H9 (cell line): ENCODE measurements at regions not wholly inside any gene's neighbourhood (a gene's known extent, or its start where the extent isn't known, plus 50 kb on each side); places are given as distances from the start of the nearest gene placed in this dataset.

Source experiments
- DNase-seq: peaks from one replicate; pipeline ENCODE4 v3.0.0-alpha.2; 2017
- H2AFZ ChIP-seq: one replicate; pipeline ENCODE4 v1.6.1; 2013; ENCODE audit warnings: mild to moderate bottlenecking, low read length, control low read depth, moderate library complexity
- H2AK5ac ChIP-seq: 2 replicates; pipeline ENCODE4 v1.6.1; 2013; ENCODE audit warnings: low read length, control low read depth, mixed read lengths; ENCODE audit not compliant: insufficient read length
- H2BK120ac ChIP-seq: one replicate; pipeline ENCODE4 v1.6.1; 2013; ENCODE audit warnings: low read depth, mild to moderate bottlenecking, low read length, control low read depth, inconsistent platforms; ENCODE audit not compliant: poor library complexity, severe bottlenecking
- H2BK12ac ChIP-seq: 2 replicates; pipeline ENCODE4 v1.6.1; 2013; ENCODE audit warnings: low read length, control low read depth, mixed read lengths, low read depth; ENCODE audit not compliant: insufficient read length
- H2BK15ac ChIP-seq: 2 replicates; pipeline ENCODE4 v1.6.1; 2013; ENCODE audit warnings: low read depth, low read length, control low read depth
- H2BK20ac ChIP-seq: one replicate; pipeline ENCODE4 v1.6.1; 2013; ENCODE audit warnings: low read depth, mild to moderate bottlenecking, low read length, control low read depth, inconsistent platforms; ENCODE audit not compliant: poor library complexity, severe bottlenecking
- H2BK5ac ChIP-seq: 2 replicates; pipeline ENCODE4 v1.6.1; 2013; ENCODE audit warnings: low read length, control low read depth, mixed read lengths; ENCODE audit not compliant: insufficient read length
- H3K14ac ChIP-seq: 2 replicates; pipeline ENCODE4 v1.6.1; 2013; ENCODE audit warnings: low read length, control low read depth; ENCODE audit not compliant: insufficient read depth
- H3K18ac ChIP-seq: 2 replicates; pipeline ENCODE4 v1.6.1; 2013; ENCODE audit warnings: low read depth, mild to moderate bottlenecking, mixed read lengths, low read length, control low read depth; ENCODE audit not compliant: insufficient read length
- H3K23ac ChIP-seq: 2 replicates; pipeline ENCODE4 v1.6.1; 2013; ENCODE audit warnings: low read length, control low read depth, mixed read lengths, low read depth; ENCODE audit not compliant: insufficient read length
- H3K23me2 ChIP-seq: 2 replicates; pipeline ENCODE4 v1.6.1; 2013; ENCODE audit warnings: low read depth, mild to moderate bottlenecking, mixed read lengths, low read length, control low read depth; ENCODE audit not compliant: insufficient read length, poor library complexity, severe bottlenecking
- H3K27ac ChIP-seq: 2 replicates; pipeline ENCODE4 v1.5.1; 2013; ENCODE audit warnings: low read length, control low read depth, mixed read lengths, low read depth; ENCODE audit not compliant: insufficient read length
- H3K27me3 ChIP-seq: 2 replicates; pipeline ENCODE4 v1.6.1; 2013; ENCODE audit warnings: low read length, control low read depth, inconsistent platforms; ENCODE audit not compliant: insufficient read depth
- H3K4ac ChIP-seq: 2 replicates; pipeline ENCODE4 v1.6.1; 2013; ENCODE audit warnings: low read depth, mild to moderate bottlenecking, control low read depth, inconsistent platforms, low read length, moderate library complexity
- H3K4me1 ChIP-seq: 2 replicates; pipeline ENCODE4 v1.6.1; 2013; ENCODE audit warnings: low read length, control low read depth, inconsistent platforms; ENCODE audit not compliant: insufficient read depth
- H3K4me2 ChIP-seq: 2 replicates; pipeline ENCODE4 v1.6.1; 2013; ENCODE audit warnings: low read length, control low read depth, mixed read lengths; ENCODE audit not compliant: insufficient read length, insufficient read depth
- H3K56ac ChIP-seq: 2 replicates; pipeline ENCODE4 v1.6.1; 2013; ENCODE audit warnings: low read depth, mild to moderate bottlenecking, mixed read lengths, low read length, control low read depth; ENCODE audit not compliant: insufficient read length
- H3K79me1 ChIP-seq: 2 replicates; pipeline ENCODE4 v1.6.1; 2013; ENCODE audit warnings: low read depth, mild to moderate bottlenecking, moderate library complexity, low read length, control low read depth, inconsistent platforms; ENCODE audit not compliant: insufficient read depth, poor library complexity, severe bottlenecking
- H3K79me2 ChIP-seq: 2 replicates; pipeline ENCODE4 v1.6.1; 2013; ENCODE audit warnings: low read length, control low read depth, inconsistent platforms; ENCODE audit not compliant: insufficient read depth
- H3K9ac ChIP-seq: 2 replicates; pipeline ENCODE4 v1.6.1; 2013; ENCODE audit warnings: low read length, control low read depth, mixed read lengths; ENCODE audit not compliant: insufficient read length; ENCODE audit errors: extremely low read depth
- H3K9me3 ChIP-seq: one replicate; pipeline ENCODE4 v1.6.1; 2013; ENCODE audit warnings: low read depth, low read length, inconsistent platforms; ENCODE audit not compliant: control insufficient read depth
- H3T11ph ChIP-seq: one replicate; pipeline ENCODE4 v1.6.1; 2013; ENCODE audit warnings: mild to moderate bottlenecking, low read length, control low read depth, inconsistent platforms
- H4K20me1 ChIP-seq: one replicate; pipeline ENCODE4 v1.6.1; 2013; ENCODE audit not compliant: control insufficient read depth, insufficient read length, insufficient read depth
- H4K5ac ChIP-seq: 2 replicates; pipeline ENCODE4 v1.6.1; 2013; ENCODE audit warnings: low read depth, mild to moderate bottlenecking, mixed read lengths, low read length, control low read depth; ENCODE audit not compliant: insufficient read length
- H4K8ac ChIP-seq: replicated peaks from 2 replicates; pipeline ENCODE4 v1.6.1; 2013; ENCODE audit warnings: low read length, control low read depth, mixed read lengths, low read depth; ENCODE audit not compliant: insufficient read length
- H4K91ac ChIP-seq: 2 replicates; pipeline ENCODE4 v1.6.1; 2013; ENCODE audit warnings: low read depth, mild to moderate bottlenecking, moderate library complexity, mixed read lengths, low read length, control low read depth; ENCODE audit not compliant: insufficient read length
- H3K27ac Mint-ChIP-seq, 3 experiments: 2 replicates in 2 of 3; 3 replicates in 1 of 3; pipeline ENCODE4 v1.8.0; 2020 to 2021; ENCODE audit warnings: mixed read lengths in 3 of 3, mild to moderate bottlenecking in 1 of 3, moderate library complexity in 1 of 3
- H3K27me3 Mint-ChIP-seq: 2 replicates; pipeline ENCODE4 v1.8.0; 2021; ENCODE audit warnings: low read depth, mild to moderate bottlenecking, moderate library complexity, mixed read lengths
- H3K36me3 Mint-ChIP-seq, 3 experiments: 2 replicates in 2 of 3; 3 replicates in 1 of 3; pipeline ENCODE4 v1.8.0; 2020 to 2021; ENCODE audit warnings: low read depth in 3 of 3, mixed read lengths in 3 of 3; ENCODE audit not compliant: insufficient read depth in 1 of 3
- H3K4me1 Mint-ChIP-seq, 2 experiments: 2 replicates each; pipeline ENCODE4 v1.8.0; 2020; ENCODE audit warnings: mixed read lengths in 2 of 2
- H3K4me3 Mint-ChIP-seq, 2 experiments: 2 replicates in 1 of 2; 3 replicates in 1 of 2; pipeline ENCODE4 v1.8.0; 2020 to 2021; ENCODE audit warnings: mild to moderate bottlenecking in 2 of 2, mixed read lengths in 2 of 2, moderate library complexity in 1 of 2
- H3K9me3 Mint-ChIP-seq, 2 experiments: 2 replicates in 1 of 2; 3 replicates in 1 of 2; pipeline ENCODE4 v1.8.0; 2020; ENCODE audit warnings: mild to moderate bottlenecking in 2 of 2, mixed read lengths in 2 of 2, moderate library complexity in 1 of 2
- WGBS: extraction: QIAGEN DNeasy Blood & Tissue Kit; methylation state at CpG from one replicate; pipeline ENCODE4 v1.1.7; 2013; ENCODE audit warnings: missing lambda C conversion rate, low lambda C conversion rate, mixed read lengths; ENCODE audit not compliant: insufficient read length; ENCODE audit errors: extremely low coverage; 5-methylcytosine and 5-hydroxymethylcytosine counted together
- TF ChIP-seq, protein P1 (sequence below): fragments of 200-600 bp; sonication (generic); conservative IDR thresholded peaks from 3 replicates; pipeline ENCODE4 v1.8.0; 2021; ENCODE audit warnings: antibody characterized with exemption, mild to moderate bottlenecking

DNA sequence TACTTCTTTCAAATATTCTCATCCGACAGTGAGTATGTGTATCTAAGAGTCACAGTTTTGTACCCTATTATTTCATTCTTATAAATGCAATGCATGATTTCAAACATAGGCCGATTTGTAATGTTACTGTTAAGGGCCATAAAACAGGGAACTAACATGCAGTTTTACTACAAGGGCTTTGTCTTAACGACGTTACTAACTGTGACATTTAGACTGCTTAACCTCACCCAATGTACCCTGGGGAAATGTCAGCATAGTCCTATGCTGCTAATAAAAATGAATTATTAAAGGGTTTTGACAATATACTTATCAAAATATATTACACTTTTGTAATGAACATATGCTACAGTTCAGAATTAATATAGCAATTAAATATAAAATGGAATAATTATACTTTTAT lies 74.8 kb upstream of the CPXCR1 start:
- Mint-ChIP-seq H3K4me3 (no peak overlapping the region), H3K4me1 (peaks cover 0 to 4% of the 10 kb centered on the region in 2 experiments; a peak in 2 of 4 replicates), H3K9me3 (peaks cover 6 to 8% of the 10 kb centered on the region in 2 experiments; a peak in 4 of 5 replicates), H3K36me3 (peaks cover 2 to 9% (median 4%) of the 10 kb centered on the region in 3 experiments; a peak in 5 of 7 replicates), H3K27me3 (no peaks in the 10 kb centered on the region), H3K27ac (no peak overlapping the region)
- no CpG with 5 or more reads among the region's 4 CpGs for WGBS
- H3K4me2 ChIP-seq: no peak overlapping the region
- no peak overlapping the region for H4K8ac ChIP-seq
- H2AFZ ChIP-seq: no peak overlapping the region
- H4K20me1 ChIP-seq: no peaks in the 10 kb centered on the region
- H4K5ac ChIP-seq: no peak overlapping the region
- no peak overlapping the region for H3K9ac ChIP-seq
- no peak overlapping the region for H2BK120ac ChIP-seq
- H4K91ac ChIP-seq: no peak overlapping the region
- H3K27me3 ChIP-seq: no peaks in the 10 kb centered on the region
- DNase-seq: no peak
- H2BK15ac ChIP-seq: no peak overlapping the region
- no peak overlapping the region for H2AK5ac ChIP-seq
- no peaks in the 10 kb centered on the region for H3K23me2 ChIP-seq
- H3K18ac ChIP-seq: no peak overlapping the region
- no peak overlapping the region for H3K56ac ChIP-seq
- no peak overlapping the region for H2BK5ac ChIP-seq
- H3K9me3 ChIP-seq: no peaks in the 10 kb centered on the region
- H3K4ac ChIP-seq: no peak overlapping the region
- no peak overlapping the region for H3K14ac ChIP-seq
- H3T11ph ChIP-seq: no peak overlapping the region
- H3K79me2 ChIP-seq: no peaks in the 10 kb centered on the region
- no peak overlapping the region for H2BK12ac ChIP-seq
- H3K27ac ChIP-seq: no peak overlapping the region
- H3K79me1 ChIP-seq: no peaks in the 10 kb centered on the region
- no peaks in the 10 kb centered on the region for H3K4me1 ChIP-seq
- TF ChIP-seq, protein P1, sequence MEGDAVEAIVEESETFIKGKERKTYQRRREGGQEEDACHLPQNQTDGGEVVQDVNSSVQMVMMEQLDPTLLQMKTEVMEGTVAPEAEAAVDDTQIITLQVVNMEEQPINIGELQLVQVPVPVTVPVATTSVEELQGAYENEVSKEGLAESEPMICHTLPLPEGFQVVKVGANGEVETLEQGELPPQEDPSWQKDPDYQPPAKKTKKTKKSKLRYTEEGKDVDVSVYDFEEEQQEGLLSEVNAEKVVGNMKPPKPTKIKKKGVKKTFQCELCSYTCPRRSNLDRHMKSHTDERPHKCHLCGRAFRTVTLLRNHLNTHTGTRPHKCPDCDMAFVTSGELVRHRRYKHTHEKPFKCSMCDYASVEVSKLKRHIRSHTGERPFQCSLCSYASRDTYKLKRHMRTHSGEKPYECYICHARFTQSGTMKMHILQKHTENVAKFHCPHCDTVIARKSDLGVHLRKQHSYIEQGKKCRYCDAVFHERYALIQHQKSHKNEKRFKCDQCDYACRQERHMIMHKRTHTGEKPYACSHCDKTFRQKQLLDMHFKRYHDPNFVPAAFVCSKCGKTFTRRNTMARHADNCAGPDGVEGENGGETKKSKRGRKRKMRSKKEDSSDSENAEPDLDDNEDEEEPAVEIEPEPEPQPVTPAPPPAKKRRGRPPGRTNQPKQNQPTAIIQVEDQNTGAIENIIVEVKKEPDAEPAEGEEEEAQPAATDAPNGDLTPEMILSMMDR: no peak
- H3K23ac ChIP-seq: no peak overlapping the region
- no peak overlapping the region for H2BK20ac ChIP-seq
